Type B pancreatic cell (in vitro differentiated cells): ENCODE measurements at regions not wholly inside any gene's neighbourhood (a gene's known extent, or its start where the extent isn't known, plus 50 kb on each side); places are given as distances from the start of the nearest gene placed in this dataset.

Source experiments
- DNase-seq: peaks from one replicate; pipeline ENCODE4 v3.0.0; 2021; ENCODE audit warnings: mixed read lengths; ENCODE audit not compliant: unreplicated experiment; ENCODE audit errors: extremely low spot score
- H3K27ac Mint-ChIP-seq: 2 replicates; pipeline ENCODE4 v1.8.0; 2021; ENCODE audit warnings: mild to moderate bottlenecking, mixed read lengths
- H3K27me3 Mint-ChIP-seq: 2 replicates; pipeline ENCODE4 v1.8.0; 2021; ENCODE audit warnings: mixed read lengths
- H3K36me3 Mint-ChIP-seq: 2 replicates; pipeline ENCODE4 v1.8.0; 2021; ENCODE audit warnings: mixed read lengths
- H3K4me1 Mint-ChIP-seq: one replicate; pipeline ENCODE4 v1.8.0; 2021; ENCODE audit warnings: mixed read lengths; ENCODE audit not compliant: unreplicated experiment
- H3K4me3 Mint-ChIP-seq: 2 replicates; pipeline ENCODE4 v1.8.0; 2021; ENCODE audit warnings: mild to moderate bottlenecking, mixed read lengths
- H3K9me3 Mint-ChIP-seq: 2 replicates; pipeline ENCODE4 v1.8.0; 2021; ENCODE audit warnings: mixed read lengths
- CTCF ChIP-seq: fragments of 200-600 bp; sonication (generic); conservative IDR thresholded peaks from 2 replicates; pipeline ENCODE4 v1.5.0; 2021; ENCODE audit warnings: antibody characterized with exemption, mild to moderate bottlenecking

- H3K27me3 Mint-ChIP-seq, result no peaks in the 10 kb centered on the region
- no peak overlapping the region for H3K4me3 Mint-ChIP-seq
- no peaks in the 10 kb centered on the region for H3K9me3 Mint-ChIP-seq
- H3K4me1 Mint-ChIP-seq, result no peaks in the 10 kb centered on the region
- no peak for DNase-seq
- no peak overlapping the region for H3K27ac Mint-ChIP-seq
- no peak for TF ChIP-seq CTCF
- H3K36me3 Mint-ChIP-seq, result no peaks in the 10 kb centered on the region
Measured at GRCh38 chr11:80393210-80393609, 952.4 kb upstream of the TENM4 start.

- no peak overlapping the region for H3K4me3 Mint-ChIP-seq
- no peaks in the 10 kb centered on the region for H3K27me3 Mint-ChIP-seq
- H3K27ac Mint-ChIP-seq, result no peak overlapping the region
- H3K36me3 Mint-ChIP-seq, result no peaks in the 10 kb centered on the region
- TF ChIP-seq CTCF, result no peak
- no peaks in the 10 kb centered on the region for H3K4me1 Mint-ChIP-seq
- no peak for DNase-seq
- no peaks in the 10 kb centered on the region for H3K9me3 Mint-ChIP-seq
Measured at GRCh38 chr11:80390505-80390904, 949.7 kb upstream of the TENM4 start.

GRCh38 chr11:80388536-80388935 is 947.7 kb upstream of the TENM4 start:
- H3K9me3 Mint-ChIP-seq, result peaks cover 5% of the 10 kb centered on the region
- TF ChIP-seq CTCF, result no peak
- DNase-seq, result no peak
- no peaks in the 10 kb centered on the region for H3K4me1 Mint-ChIP-seq
- no peak overlapping the region for H3K27ac Mint-ChIP-seq
- no peaks in the 10 kb centered on the region for H3K36me3 Mint-ChIP-seq
- H3K4me3 Mint-ChIP-seq, result no peak overlapping the region
- no peaks in the 10 kb centered on the region for H3K27me3 Mint-ChIP-seq

GRCh38 chr11:80388130-80388529 is 947.3 kb upstream of the TENM4 start:
- Mint-ChIP-seq H3K4me1 (no peaks in the 10 kb centered on the region), H3K36me3 (no peaks in the 10 kb centered on the region), H3K27me3 (no peaks in the 10 kb centered on the region), H3K27ac (no peak overlapping the region), H3K4me3 (no peak overlapping the region), H3K9me3 (peaks cover 6% of the 10 kb centered on the region)
- DNase-seq, result no peak
- no peak for TF ChIP-seq CTCF

GRCh38 chr11:80383655-80384054 is 942.8 kb upstream of the TENM4 start:
- Mint-ChIP-seq H3K4me3 (no peak overlapping the region), H3K4me1 (no peaks in the 10 kb centered on the region), H3K27ac (no peak overlapping the region), H3K36me3 (no peaks in the 10 kb centered on the region), H3K27me3 (no peaks in the 10 kb centered on the region), H3K9me3 (peaks cover 6% of the 10 kb centered on the region)
- TF ChIP-seq CTCF, result no peak
- DNase-seq, result no peak

- Mint-ChIP-seq H3K4me1 (no peaks in the 10 kb centered on the region), H3K27me3 (no peaks in the 10 kb centered on the region), H3K9me3 (peaks cover 6% of the 10 kb centered on the region), H3K27ac (no peak overlapping the region), H3K4me3 (no peak overlapping the region), H3K36me3 (no peaks in the 10 kb centered on the region)
- no peak for DNase-seq
- no peak for TF ChIP-seq CTCF
Measured at GRCh38 chr11:80379620-80380278, 938.9 kb upstream of the TENM4 start.
